Keratinocyte (primary cell): ENCODE measurements at regions not wholly inside any gene's neighbourhood (a gene's known extent, or its start where the extent isn't known, plus 50 kb on each side); places are given as distances from the start of the nearest gene placed in this dataset.

Source experiments
- DNase-seq: peaks from one replicate; pipeline ENCODE4 v3.0.0-alpha.2; 2011; ENCODE audit warnings: low read depth, missing footprints, low spot score
- FAIRE-seq: peaks from 2 replicates; lab custom pipeline; 2011; peaks lifted over from hg19 to GRCh38; lab: Jason Lieb, UNC
- H2AFZ ChIP-seq: 2 replicates; pipeline ENCODE4 v1.6.0; 2012; ENCODE audit warnings: low read length, control low read depth, inconsistent platforms; ENCODE audit not compliant: control insufficient read depth
- H3K27ac ChIP-seq: 2 replicates; pipeline ENCODE4 v1.5.1; 2011; ENCODE audit warnings: low read length; ENCODE audit not compliant: control insufficient read depth, insufficient read depth
- H3K27me3 ChIP-seq: 3 replicates; pipeline ENCODE4 v1.6.0; 2011; ENCODE audit warnings: low read length; ENCODE audit not compliant: control insufficient read depth, insufficient read depth; ENCODE audit errors: extremely low read depth
- H3K36me3 ChIP-seq, 2 experiments: 2 replicates in 1 of 2; 3 replicates in 1 of 2; pipeline ENCODE4 v1.5.1; 2011; ENCODE audit warnings: low read length in 2 of 2, mild to moderate bottlenecking in 1 of 2; ENCODE audit not compliant: control insufficient read depth in 2 of 2, insufficient read depth in 2 of 2; ENCODE audit errors: extremely low read depth in 1 of 2
- H3K4me1 ChIP-seq: 3 replicates; pipeline ENCODE4 v1.5.1; 2011; ENCODE audit warnings: low read length; ENCODE audit not compliant: control insufficient read depth, insufficient read depth; ENCODE audit errors: extremely low read depth
- H3K4me2 ChIP-seq: 3 replicates; pipeline ENCODE4 v1.6.0; 2011; ENCODE audit warnings: low read depth, low read length; ENCODE audit not compliant: control insufficient read depth, insufficient read depth; ENCODE audit errors: extremely low read depth
- H3K4me3 ChIP-seq, 3 experiments: fragments of 200-600 bp in 1 of 3; sonication (generic) in 1 of 3; 2 replicates in 2 of 3; 3 replicates in 1 of 3; pipeline ENCODE4 v1.5.1; 2011 to 2016; ENCODE audit warnings: low read length in 3 of 3, mild to moderate bottlenecking in 3 of 3, control low read depth in 2 of 3, inconsistent platforms in 1 of 3, low read depth in 1 of 3, mixed read lengths in 1 of 3, mixed run types in 1 of 3, moderate library complexity in 1 of 3; ENCODE audit not compliant: control insufficient read depth in 2 of 3, insufficient read depth in 2 of 3; ENCODE audit errors: extremely low read depth in 1 of 3
- H3K79me2 ChIP-seq: 2 replicates; pipeline ENCODE4 v1.6.0; 2012; ENCODE audit warnings: low read length; ENCODE audit not compliant: control insufficient read depth, insufficient read depth
- H3K9ac ChIP-seq: 3 replicates; pipeline ENCODE4 v1.6.0; 2011; ENCODE audit warnings: low read length; ENCODE audit not compliant: control insufficient read depth, insufficient read depth; ENCODE audit errors: extremely low read depth
- H3K9me1 ChIP-seq: 3 replicates; pipeline ENCODE4 v1.6.0; 2011; ENCODE audit warnings: low read length; ENCODE audit not compliant: control insufficient read depth, insufficient read depth; ENCODE audit errors: extremely low read depth
- H3K9me3 ChIP-seq: 2 replicates; pipeline ENCODE4 v1.5.1; 2012; ENCODE audit warnings: low read depth, low read length; ENCODE audit not compliant: control insufficient read depth
- H4K20me1 ChIP-seq: 3 replicates; pipeline ENCODE4 v1.6.0; 2011; ENCODE audit warnings: low read length; ENCODE audit not compliant: control insufficient read depth, insufficient read depth; ENCODE audit errors: extremely low read depth
- EZH2 ChIP-seq: IDR thresholded peaks from one replicate; pipeline ENCODE4 v1.6.1; 2012; ENCODE audit warnings: inconsistent platforms, mild to moderate bottlenecking, low read length, moderate library complexity
- dilution Hi-C: fragments of 300-500 bp; cut with MboI; formaldehyde crosslinking; loops from one replicate; pipeline ENCODE4 v1.7.0; 2020; ENCODE audit warnings: low sequenced_read_pairs; ENCODE audit not compliant: extremely low pct_ligation_motif_present
- TF ChIP-seq, protein P1 (sequence below), 3 experiments: IDR thresholded peaks in 1 of 3; conservative IDR thresholded peaks in 1 of 3; optimal IDR thresholded peaks in 1 of 3; 2 replicates in 2 of 3; 3 replicates in 1 of 3; pipeline versions ENCODE3 to v1.5.1; 2011; ENCODE audit warnings: low read length in 3 of 3, mild to moderate bottlenecking in 3 of 3, moderate library complexity in 2 of 3, control low read depth in 1 of 3, inconsistent platforms in 1 of 3; ENCODE audit not compliant: insufficient read depth in 2 of 3; ENCODE audit errors: extremely low read depth in 1 of 3

DNA sequence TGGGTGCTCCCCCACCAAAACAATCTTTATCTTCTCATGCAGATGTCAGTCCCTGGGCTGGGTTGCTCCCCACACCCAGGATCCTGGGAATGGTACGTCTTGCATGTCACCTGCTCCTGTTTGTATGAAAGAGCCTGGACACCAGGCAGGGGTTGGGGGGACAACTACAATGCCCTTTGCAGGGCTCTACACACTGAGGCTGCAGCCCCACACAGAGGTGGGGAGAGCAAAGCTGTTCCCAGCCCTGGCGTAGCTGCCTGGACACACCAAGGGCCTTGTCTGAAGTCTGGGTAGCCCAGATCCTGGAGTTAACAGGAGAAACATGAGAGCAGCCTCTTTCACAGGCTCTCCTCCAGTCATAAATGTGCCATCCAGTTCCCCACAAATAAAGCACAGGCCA, 61.2 kb upstream of the TMEM72 start:
- no peaks in the 10 kb centered on the region for H3K4me1 ChIP-seq
- H3K27ac ChIP-seq, result no peak overlapping the region
- TF ChIP-seq, protein P1, sequence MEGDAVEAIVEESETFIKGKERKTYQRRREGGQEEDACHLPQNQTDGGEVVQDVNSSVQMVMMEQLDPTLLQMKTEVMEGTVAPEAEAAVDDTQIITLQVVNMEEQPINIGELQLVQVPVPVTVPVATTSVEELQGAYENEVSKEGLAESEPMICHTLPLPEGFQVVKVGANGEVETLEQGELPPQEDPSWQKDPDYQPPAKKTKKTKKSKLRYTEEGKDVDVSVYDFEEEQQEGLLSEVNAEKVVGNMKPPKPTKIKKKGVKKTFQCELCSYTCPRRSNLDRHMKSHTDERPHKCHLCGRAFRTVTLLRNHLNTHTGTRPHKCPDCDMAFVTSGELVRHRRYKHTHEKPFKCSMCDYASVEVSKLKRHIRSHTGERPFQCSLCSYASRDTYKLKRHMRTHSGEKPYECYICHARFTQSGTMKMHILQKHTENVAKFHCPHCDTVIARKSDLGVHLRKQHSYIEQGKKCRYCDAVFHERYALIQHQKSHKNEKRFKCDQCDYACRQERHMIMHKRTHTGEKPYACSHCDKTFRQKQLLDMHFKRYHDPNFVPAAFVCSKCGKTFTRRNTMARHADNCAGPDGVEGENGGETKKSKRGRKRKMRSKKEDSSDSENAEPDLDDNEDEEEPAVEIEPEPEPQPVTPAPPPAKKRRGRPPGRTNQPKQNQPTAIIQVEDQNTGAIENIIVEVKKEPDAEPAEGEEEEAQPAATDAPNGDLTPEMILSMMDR (optimal IDR thresholded peaks at IDR 0.05 in 1 of 3, IDR thresholded peaks at IDR 0.05 in 1 of 3, conservative IDR thresholded peaks at IDR 0.05 in 1 of 3; ENCODE audit: extremely low read depth in 1 of 3, insufficient read depth in 2 of 3, low read length in 3 of 3), result no peak
- no peak for TF ChIP-seq EZH2
- H4K20me1 ChIP-seq, result no peaks in the 10 kb centered on the region
- dilution Hi-C loops, result no loop called here
- H3K4me3 ChIP-seq, result no peak overlapping the region
- no peaks in the 10 kb centered on the region for H3K79me2 ChIP-seq
- H3K9me3 ChIP-seq, result no peaks in the 10 kb centered on the region
- no peaks in the 10 kb centered on the region for H3K27me3 ChIP-seq
- no peaks in the 10 kb centered on the region for H3K9me1 ChIP-seq
- H3K4me2 ChIP-seq, result no peak overlapping the region
- FAIRE-seq (no peak), DNase-seq (no peak)
- H3K36me3 ChIP-seq, result no peaks in the 10 kb centered on the region
- no peak overlapping the region for H2AFZ ChIP-seq
- no peak overlapping the region for H3K9ac ChIP-seq

- dilution Hi-C loops, result no loop called here
- TF ChIP-seq EZH2, result no peak
- TF ChIP-seq, protein P1 (optimal IDR thresholded peaks at IDR 0.05 in 1 of 3, IDR thresholded peaks at IDR 0.05 in 1 of 3, conservative IDR thresholded peaks at IDR 0.05 in 1 of 3; ENCODE audit: extremely low read depth in 1 of 3, insufficient read depth in 2 of 3, low read length in 3 of 3), result no peak
- no peaks in the 10 kb centered on the region for H3K4me1 ChIP-seq
These were observed 60.7 kb upstream of the TMEM72 start for GRCh38 chr10:44850356-44850934.

More at GRCh38 chr10:44850356-44850934, 60.7 kb upstream of the TMEM72 start:
- Histone ChIP-seq H3K79me2 (no peaks in the 10 kb centered on the region), H3K9ac (no peak overlapping the region), H3K36me3 (no peaks in the 10 kb centered on the region), H4K20me1 (no peaks in the 10 kb centered on the region), H3K4me2 (no peak overlapping the region), H3K9me1 (no peaks in the 10 kb centered on the region), H3K27ac (no peak overlapping the region), H3K27me3 (no peaks in the 10 kb centered on the region), H3K9me3 (no peaks in the 10 kb centered on the region), H2AFZ (no peak overlapping the region), H3K4me3 (no peak overlapping the region)
- no peak for DNase-seq
- no peak for FAIRE-seq
